Liver (tissue), 8 donors: ENCODE measurements at regions not wholly inside any gene's neighbourhood (a gene's known extent, or its start where the extent isn't known, plus 50 kb on each side); places are given as distances from the start of the nearest gene placed in this dataset.

Source experiments
- DNase-seq: peaks from one replicate; pipeline ENCODE4 v3.0.0-alpha.2; 2017; ENCODE audit warnings: low spot score
- H3K27ac ChIP-seq, 2 donors: one replicate each; pipeline ENCODE4 v1.7.0; 2013; ENCODE audit warnings: inconsistent platforms in 2 of 2, low read length in 2 of 2, control low read depth in 1 of 2, low read depth in 1 of 2, mild to moderate bottlenecking in 1 of 2
- H3K27me3 ChIP-seq, 4 donors: one replicate each; pipeline versions ENCODE4 v1.6.1 to v1.7.0; 2013; ENCODE audit warnings: low read length in 3 of 4, inconsistent platforms in 1 of 4, mild to moderate bottlenecking in 1 of 4, moderate library complexity in 1 of 4; ENCODE audit not compliant: control insufficient read depth in 4 of 4, insufficient read depth in 4 of 4
- H3K36me3 ChIP-seq, 4 donors: one replicate each; pipeline versions ENCODE4 v1.6.1 to v1.7.0; 2013; ENCODE audit warnings: low read length in 3 of 4, mild to moderate bottlenecking in 3 of 4, low read depth in 1 of 4, moderate library complexity in 1 of 4; ENCODE audit not compliant: control insufficient read depth in 4 of 4, insufficient read depth in 3 of 4
- H3K4me1 ChIP-seq, 4 donors: one replicate each; pipeline versions ENCODE4 v1.6.1 to v1.7.0; 2013; ENCODE audit warnings: low read length in 3 of 4, mild to moderate bottlenecking in 3 of 4, moderate library complexity in 1 of 4; ENCODE audit not compliant: control insufficient read depth in 4 of 4, insufficient read depth in 4 of 4
- H3K4me3 ChIP-seq, 3 donors: one replicate each; pipeline versions ENCODE4 v1.6.1 to v1.7.0; 2013; ENCODE audit warnings: low read length in 3 of 3, control low read depth in 1 of 3, low read depth in 1 of 3, mild to moderate bottlenecking in 1 of 3
- H3K9ac ChIP-seq, 2 donors: one replicate each; pipeline ENCODE4 v1.7.0; 2013; ENCODE audit warnings: low read length in 2 of 2, mild to moderate bottlenecking in 2 of 2, moderate library complexity in 2 of 2, control low read depth in 1 of 2, low read depth in 1 of 2
- H3K9me3 ChIP-seq, 4 donors: one replicate each; pipeline versions ENCODE4 v1.6.1 to v1.7.0; 2013; ENCODE audit warnings: low read length in 3 of 4; ENCODE audit not compliant: control insufficient read depth in 4 of 4
- CTCF ChIP-seq: fragments of 150-350 bp; IDR thresholded peaks from 2 replicates; pipeline ENCODE4 v1.5.1; 2017; ENCODE audit warnings: improper control_type of control experiment, low read depth, low read length; ENCODE audit not compliant: missing input control
- EGR1 ChIP-seq, 2 donors: IDR thresholded peaks; 2 replicates each; pipeline ENCODE4 v1.6.1; 2016 to 2018; ENCODE audit warnings: antibody characterized with exemption in 2 of 2, low read depth in 2 of 2
- FOXA1 ChIP-seq: IDR thresholded peaks from 2 replicates; pipeline ENCODE4 v1.6.1; 2016; ENCODE audit warnings: antibody characterized with exemption
- FOXA2 ChIP-seq: IDR thresholded peaks from 2 replicates; pipeline ENCODE4 v1.6.1; 2016; ENCODE audit warnings: antibody characterized with exemption
- GABPA ChIP-seq, 2 donors: IDR thresholded peaks in 1 of 2; conservative IDR thresholded peaks in 1 of 2; 2 replicates each; pipeline ENCODE4 v1.6.1; 2016; ENCODE audit warnings: antibody characterized with exemption in 2 of 2, mild to moderate bottlenecking in 1 of 2, moderate library complexity in 1 of 2
- HNF4A ChIP-seq, 2 donors: conservative IDR thresholded peaks; 2 replicates each; pipeline ENCODE4 v1.6.1; 2016; ENCODE audit warnings: antibody characterized with exemption in 2 of 2, mild to moderate bottlenecking in 2 of 2
- HNF4G ChIP-seq: IDR thresholded peaks from 2 replicates; pipeline ENCODE4 v1.6.1; 2016; ENCODE audit warnings: antibody characterized with exemption
- MAX ChIP-seq: IDR thresholded peaks from 2 replicates; pipeline ENCODE4 v1.6.1; 2016; ENCODE audit warnings: antibody characterized with exemption
- NR2F2 ChIP-seq: IDR thresholded peaks from 2 replicates; pipeline ENCODE4 v1.6.1; 2016; ENCODE audit warnings: antibody characterized with exemption
- RAD21 ChIP-seq, 2 donors: IDR thresholded peaks; 2 replicates each; pipeline ENCODE4 v1.6.1; 2016; ENCODE audit warnings: antibody characterized with exemption in 2 of 2, mild to moderate bottlenecking in 2 of 2
- REST ChIP-seq: IDR thresholded peaks from 2 replicates; pipeline ENCODE4 v1.6.1; 2016; ENCODE audit warnings: antibody characterized with exemption, mild to moderate bottlenecking
- RXRA ChIP-seq, 2 donors: IDR thresholded peaks; 2 replicates each; pipeline ENCODE4 v1.6.1; 2017 to 2018; ENCODE audit warnings: antibody characterized with exemption in 2 of 2, mild to moderate bottlenecking in 1 of 2
- SP1 ChIP-seq: IDR thresholded peaks from 2 replicates; pipeline ENCODE4 v1.6.1; 2018; ENCODE audit warnings: antibody characterized with exemption, mild to moderate bottlenecking
- TAF1 ChIP-seq: conservative IDR thresholded peaks from 2 replicates; pipeline ENCODE4 v1.6.1; 2016; ENCODE audit warnings: antibody characterized with exemption, mild to moderate bottlenecking
- WGBS: extraction: QIAGEN DNeasy Blood & Tissue Kit; methylation state at CpG from one replicate; pipeline ENCODE4 v1.1.7; 2013; 5-methylcytosine and 5-hydroxymethylcytosine counted together
- TF ChIP-seq, protein P1 (sequence below): IDR thresholded peaks from 2 replicates; pipeline ENCODE4 v1.6.1; 2016; ENCODE audit warnings: antibody characterized with exemption
- donor health status: healthy.
- donor health status: healthy.
- donor health status: healthy.
- donor health status: healthy.
- donor health status: healthy.

- TF ChIP-seq REST: no peak
- TF ChIP-seq RAD21 (IDR thresholded peaks at IDR 0.05): no peak
These were observed 95.8 kb upstream of the STEAP4 start (continued) for GRCh38 chr7:88402529-88402928.

GRCh38 chr7:88401009-88401623 is 94.4 kb upstream of the STEAP4 start:
- Histone ChIP-seq H3K4me1 (peaks cover 0 to 9% (median 1%) of the 10 kb centered on the region in 4 donors), H3K4me3 (no peak overlapping the region), H3K9me3 (no peaks in the 10 kb centered on the region), H3K27ac (no peak overlapping the region), H3K9ac (no peak overlapping the region), H3K36me3 (no peaks in the 10 kb centered on the region), H3K27me3 (no peaks in the 10 kb centered on the region)
- DNase-seq: no peak
- no peak for TF ChIP-seq GABPA (IDR thresholded peaks at IDR 0.05 in 1 of 2, conservative IDR thresholded peaks at IDR 0.05 in 1 of 2)
- no peak for TF ChIP-seq RXRA (IDR thresholded peaks at IDR 0.05)
- TF ChIP-seq FOXA1: no peak
- TF ChIP-seq EGR1 (IDR thresholded peaks at IDR 0.05; ENCODE audit: low read depth in 2 of 2): no peak
- TF ChIP-seq RAD21 (IDR thresholded peaks at IDR 0.05): peak in 1 of 2 donors; percentile 68
- TF ChIP-seq, protein P1, sequence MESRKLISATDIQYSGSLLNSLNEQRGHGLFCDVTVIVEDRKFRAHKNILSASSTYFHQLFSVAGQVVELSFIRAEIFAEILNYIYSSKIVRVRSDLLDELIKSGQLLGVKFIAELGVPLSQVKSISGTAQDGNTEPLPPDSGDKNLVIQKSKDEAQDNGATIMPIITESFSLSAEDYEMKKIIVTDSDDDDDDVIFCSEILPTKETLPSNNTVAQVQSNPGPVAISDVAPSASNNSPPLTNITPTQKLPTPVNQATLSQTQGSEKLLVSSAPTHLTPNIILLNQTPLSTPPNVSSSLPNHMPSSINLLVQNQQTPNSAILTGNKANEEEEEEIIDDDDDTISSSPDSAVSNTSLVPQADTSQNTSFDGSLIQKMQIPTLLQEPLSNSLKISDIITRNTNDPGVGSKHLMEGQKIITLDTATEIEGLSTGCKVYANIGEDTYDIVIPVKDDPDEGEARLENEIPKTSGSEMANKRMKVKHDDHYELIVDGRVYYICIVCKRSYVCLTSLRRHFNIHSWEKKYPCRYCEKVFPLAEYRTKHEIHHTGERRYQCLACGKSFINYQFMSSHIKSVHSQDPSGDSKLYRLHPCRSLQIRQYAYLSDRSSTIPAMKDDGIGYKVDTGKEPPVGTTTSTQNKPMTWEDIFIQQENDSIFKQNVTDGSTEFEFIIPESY: no peak
- no peak for TF ChIP-seq TAF1
- TF ChIP-seq CTCF: peak; percentile 24
- WGBS: 66% methylated on average over 4 of the region's 4 CpGs

- H3K36me3 ChIP-seq: no peaks in the 10 kb centered on the region
- WGBS: 90% methylated on average over 5 of the region's 5 CpGs
- no peaks in the 10 kb centered on the region for H3K9me3 ChIP-seq
- DNase-seq: no peak
- no peak overlapping the region for H3K4me3 ChIP-seq
- H3K27me3 ChIP-seq: no peaks in the 10 kb centered on the region
- no peak overlapping the region for H3K27ac ChIP-seq
- peaks cover 0 to 9% (median 1%) of the 10 kb centered on the region in 4 donors for H3K4me1 ChIP-seq
- no peak overlapping the region for H3K9ac ChIP-seq
- TF ChIP-seq EGR1 (IDR thresholded peaks at IDR 0.05; ENCODE audit: low read depth in 2 of 2) (no peak), MAX (no peak), HNF4A (conservative IDR thresholded peaks at IDR 0.05) (no peak), NR2F2 (no peak), TAF1 (no peak), FOXA1 (no peak), REST (no peak), SP1 (no peak), CTCF (no peak), HNF4G (no peak), FOXA2 (no peak), RXRA (IDR thresholded peaks at IDR 0.05) (no peak)
These were observed 93.1 kb upstream of the STEAP4 start for GRCh38 chr7:88399696-88400240.
